PFSK-1 (cell line): ENCODE measurements at regions not wholly inside any gene's neighbourhood (a gene's known extent, or its start where the extent isn't known, plus 50 kb on each side); places are given as distances from the start of the nearest gene placed in this dataset.

ENCODE experiments used
- POLR2AphosphoS5 ChIP-seq: IDR thresholded peaks from 2 replicates; pipeline ENCODE4 v1.6.1; 2012; ENCODE audit warnings: low read depth, mild to moderate bottlenecking, control low read depth, low read length, moderate library complexity
- SIN3A ChIP-seq: IDR thresholded peaks from 2 replicates; pipeline ENCODE4 v1.6.1; 2012; ENCODE audit warnings: mild to moderate bottlenecking, low read length, moderate library complexity, borderline replicate concordance; ENCODE audit not compliant: insufficient read depth
- TAF1 ChIP-seq: IDR thresholded peaks from 2 replicates; pipeline ENCODE4 v1.6.1; 2012; ENCODE audit warnings: low read length, control low read depth, borderline replicate concordance; ENCODE audit not compliant: insufficient read depth

GRCh38 chr5:116881921-116882531 is 307.4 kb upstream of the SEMA6A start:
- no peak for TF ChIP-seq SIN3A
- TF ChIP-seq TAF1 = no peak
- no peak for TF ChIP-seq POLR2AphosphoS5
